ENCODE measurements at regions not wholly inside any gene's neighbourhood (a gene's known extent, or its start where the extent isn't known, plus 50 kb on each side); places are given as distances from the start of the nearest gene placed in this dataset.

GRCh38 chr5:73321757-73322436, 126.7 kb downstream of the FOXD1 start:
- TF ChIP-seq POLR2A (IDR thresholded peaks at IDR 0.05; ENCODE audit: low read depth, low read length) (no peak), POLR2AphosphoS5 (IDR thresholded peaks at IDR 0.05; ENCODE audit: insufficient read depth, low read depth, low read length) (no peak)
